ENCODE measurements at regions not wholly inside any gene's neighbourhood (a gene's known extent, or its start where the extent isn't known, plus 50 kb on each side); places are given as distances from the start of the nearest gene placed in this dataset.

GRCh38 chr6:163679012-163679660 is 264.6 kb downstream of the QKI start:
- Mint-ChIP-seq H3K4me3 (ENCODE audit: unreplicated experiment) (no peak overlapping the region), H3K4me1 (ENCODE audit: unreplicated experiment) (no peaks in the 10 kb centered on the region), H3K9me3 (ENCODE audit: unreplicated experiment) (no peaks in the 10 kb centered on the region), H3K27me3 (ENCODE audit: unreplicated experiment) (no peaks in the 10 kb centered on the region), H3K36me3 (ENCODE audit: low read depth, unreplicated experiment) (no peaks in the 10 kb centered on the region), H3K27ac (ENCODE audit: unreplicated experiment) (no peak overlapping the region)
- no peak for TF ChIP-seq CTCF (IDR thresholded peaks at IDR 0.05; ENCODE audit: unreplicated experiment)
- DNase-seq (ENCODE audit: low spot score), result no peak

- Mint-ChIP-seq H3K4me1 (ENCODE audit: unreplicated experiment) (no peaks in the 10 kb centered on the region), H3K9me3 (ENCODE audit: unreplicated experiment) (no peaks in the 10 kb centered on the region), H3K36me3 (ENCODE audit: low read depth, unreplicated experiment) (no peaks in the 10 kb centered on the region), H3K4me3 (ENCODE audit: unreplicated experiment) (no peak overlapping the region), H3K27me3 (ENCODE audit: unreplicated experiment) (no peaks in the 10 kb centered on the region), H3K27ac (ENCODE audit: unreplicated experiment) (no peak overlapping the region)
- DNase-seq (ENCODE audit: low spot score), result no peak
- no peak for TF ChIP-seq CTCF (IDR thresholded peaks at IDR 0.05; ENCODE audit: unreplicated experiment)
Measured at GRCh38 chr6:163675611-163676010, 261.1 kb downstream of the QKI start.

- Mint-ChIP-seq H3K9me3 (ENCODE audit: unreplicated experiment) (no peaks in the 10 kb centered on the region), H3K4me3 (ENCODE audit: unreplicated experiment) (no peak overlapping the region), H3K27ac (ENCODE audit: unreplicated experiment) (no peak overlapping the region), H3K27me3 (ENCODE audit: unreplicated experiment) (peaks cover 2% of the 10 kb centered on the region), H3K4me1 (ENCODE audit: unreplicated experiment) (peaks cover 4% of the 10 kb centered on the region), H3K36me3 (ENCODE audit: low read depth, unreplicated experiment) (no peaks in the 10 kb centered on the region)
- TF ChIP-seq CTCF (IDR thresholded peaks at IDR 0.05; ENCODE audit: unreplicated experiment), result no peak
- no peak for DNase-seq (ENCODE audit: low spot score)
Measured at GRCh38 chr6:163672710-163673109, 258.2 kb downstream of the QKI start.

GRCh38 chr6:163671791-163672190 is 257.3 kb downstream of the QKI start:
- Mint-ChIP-seq H3K36me3 (ENCODE audit: low read depth, unreplicated experiment) (no peaks in the 10 kb centered on the region), H3K27me3 (ENCODE audit: unreplicated experiment) (peaks cover 6% of the 10 kb centered on the region), H3K27ac (ENCODE audit: unreplicated experiment) (no peak overlapping the region), H3K4me1 (ENCODE audit: unreplicated experiment) (peaks cover 7% of the 10 kb centered on the region), H3K4me3 (ENCODE audit: unreplicated experiment) (no peak overlapping the region), H3K9me3 (ENCODE audit: unreplicated experiment) (no peaks in the 10 kb centered on the region)
- no peak for DNase-seq (ENCODE audit: low spot score)
- no peak for TF ChIP-seq CTCF (IDR thresholded peaks at IDR 0.05; ENCODE audit: unreplicated experiment)

GRCh38 chr6:163671355-163671754 is 256.8 kb downstream of the QKI start:
- Mint-ChIP-seq H3K4me3 (ENCODE audit: unreplicated experiment) (no peak overlapping the region), H3K36me3 (ENCODE audit: low read depth, unreplicated experiment) (no peaks in the 10 kb centered on the region), H3K4me1 (ENCODE audit: unreplicated experiment) (peaks cover 7% of the 10 kb centered on the region), H3K9me3 (ENCODE audit: unreplicated experiment) (no peaks in the 10 kb centered on the region), H3K27me3 (ENCODE audit: unreplicated experiment) (peaks cover 6% of the 10 kb centered on the region), H3K27ac (ENCODE audit: unreplicated experiment) (no peak overlapping the region)
- DNase-seq (ENCODE audit: low spot score), result no peak
- no peak for TF ChIP-seq CTCF (IDR thresholded peaks at IDR 0.05; ENCODE audit: unreplicated experiment)
